ENCODE measurements at regions not wholly inside any gene's neighbourhood (a gene's known extent, or its start where the extent isn't known, plus 50 kb on each side); places are given as distances from the start of the nearest gene placed in this dataset.

DNA sequence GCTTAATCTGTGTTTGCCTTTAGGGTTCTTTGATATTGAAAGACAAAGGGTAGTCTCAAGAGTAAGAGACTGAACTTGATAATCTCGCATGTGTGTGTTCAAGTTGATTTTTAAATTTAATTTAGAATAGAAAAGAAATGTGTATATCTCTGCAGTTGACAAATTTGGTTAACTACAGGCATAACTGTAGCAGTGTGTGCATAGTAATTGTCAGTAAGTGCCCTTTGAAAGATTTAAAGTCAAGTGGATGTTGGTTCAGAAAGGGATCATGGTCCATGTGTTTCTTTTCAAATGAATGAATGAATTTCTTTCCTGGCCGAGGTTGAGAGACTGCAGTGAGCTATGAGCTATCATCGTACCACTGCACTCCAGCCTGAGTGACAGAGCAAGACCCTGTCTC lies 49.9 kb upstream of the DYRK2 start:
- no peaks in the 10 kb centered on the region for H3K27me3 Mint-ChIP-seq
- peaks cover 8% of the 10 kb centered on the region for H3K9me3 Mint-ChIP-seq
- ChIA-PET CTCF (no interaction called here), POLR2A (interaction anchor here (1.5 to 1.6 kb wide), 2 partner anchors 10 to 50 kb away, joined by 3 to 4 read pairs; partner anchors contain the start of gene DYRK2)
- intact Hi-C loops (cut with micrococcal nuclease), result no loop called here
- no peaks in the 10 kb centered on the region for H3K36me3 Mint-ChIP-seq (ENCODE audit: low read depth)
- no peak overlapping the region for H3K27ac Mint-ChIP-seq
- no peak for ATAC-seq
- H3K4me3 Mint-ChIP-seq, result no peak overlapping the region
- no peak for TF ChIP-seq CTCF (IDR thresholded peaks at IDR 0.05)
- DNase-seq, result no peak
- peaks cover 24% of the 10 kb centered on the region for H3K4me1 Mint-ChIP-seq (ENCODE audit: low read depth)
